HPDE6-E6E7 (cell line): ENCODE measurements at regions not wholly inside any gene's neighbourhood (a gene's known extent, or its start where the extent isn't known, plus 50 kb on each side); places are given as distances from the start of the nearest gene placed in this dataset.
"Not testable (repeated sequence)": the region's sequence is repeated elsewhere in the genome, so short reads cannot be mapped to it uniquely, and the experiment has no call there.

Experiments used
- DNase-seq: peaks from one replicate; pipeline ENCODE4 v3.0.0; 2011; ENCODE audit warnings: missing footprints; ENCODE audit errors: extremely low spot score

DNA sequence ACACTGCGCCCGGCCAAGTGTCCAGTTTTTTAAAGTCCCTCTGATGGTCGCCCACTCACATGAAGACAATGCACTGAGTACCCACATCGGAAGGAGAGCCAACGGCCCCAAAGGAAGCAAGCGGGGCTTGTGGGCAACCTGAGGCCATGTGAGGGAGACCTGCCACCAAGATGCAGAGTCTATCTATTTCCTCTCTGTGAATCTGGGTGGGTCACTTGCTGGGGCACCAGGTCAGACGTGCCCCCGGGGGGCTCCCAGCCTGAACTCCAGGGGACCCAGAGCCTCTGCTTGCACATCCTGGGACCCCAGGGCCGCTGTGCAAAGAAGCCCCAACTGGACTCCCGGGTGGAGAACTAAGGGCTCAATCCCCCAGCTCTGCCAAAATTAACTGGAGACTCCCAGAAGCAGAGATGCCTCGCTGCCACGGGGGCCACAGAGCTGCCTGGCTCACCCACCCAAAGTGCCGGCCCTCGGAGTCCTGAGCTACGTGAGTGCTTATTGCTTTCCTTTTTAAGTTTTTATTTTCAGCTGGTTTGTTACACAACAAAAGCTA, 106.4 kb downstream of the BRD1 start:
- no peak for DNase-seq

DNA sequence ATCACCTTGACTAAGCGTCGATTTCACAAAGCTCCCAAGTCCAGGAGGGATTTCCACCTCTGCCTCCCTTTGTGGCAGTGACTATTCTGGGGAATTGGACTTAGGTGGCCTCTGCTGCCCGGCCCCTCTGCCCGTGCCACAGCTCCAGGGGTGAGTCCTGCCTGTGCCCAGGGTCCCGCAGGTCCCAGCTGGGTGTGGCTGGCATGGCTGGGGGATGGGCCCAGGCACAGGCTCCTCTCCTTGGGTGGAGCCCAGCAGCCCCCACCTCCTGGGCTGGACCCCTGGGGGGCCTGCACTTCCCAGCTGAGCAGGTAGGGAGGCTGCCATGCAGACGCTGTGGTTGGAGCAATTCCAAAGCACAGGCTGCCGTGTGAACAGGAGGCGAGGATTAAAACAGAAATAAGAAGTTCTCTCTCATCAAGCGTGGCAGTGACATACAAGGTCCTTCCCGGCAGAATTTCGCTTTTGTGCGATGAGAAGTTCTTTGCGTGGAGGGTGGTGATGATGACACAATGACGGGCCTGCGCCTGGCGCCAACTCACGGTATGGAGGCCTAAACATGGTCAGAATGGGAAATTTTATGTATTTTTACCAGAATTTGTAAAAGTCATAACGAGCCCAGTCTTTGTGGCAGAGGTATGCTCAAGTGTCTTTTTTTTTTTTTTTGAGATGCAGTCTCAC, 107.3 kb downstream of the BRD1 start:
- no peak for DNase-seq

- no peak for DNase-seq
These were observed 108.6 kb downstream of the BRD1 start for GRCh38 chr22:49719046-49719445.

GRCh38 chr22:49718396-49718795, 109.3 kb downstream of the BRD1 start:
- no peak for DNase-seq

GRCh38 chr22:49717322-49717919, 110.3 kb downstream of the BRD1 start:
- no peak for DNase-seq

GRCh38 chr22:49716441-49716840, 111.2 kb downstream of the BRD1 start:
- DNase-seq: no peak

- DNase-seq: no peak
These were observed 112.2 kb downstream of the BRD1 start for GRCh38 chr22:49715450-49715849.

DNA sequence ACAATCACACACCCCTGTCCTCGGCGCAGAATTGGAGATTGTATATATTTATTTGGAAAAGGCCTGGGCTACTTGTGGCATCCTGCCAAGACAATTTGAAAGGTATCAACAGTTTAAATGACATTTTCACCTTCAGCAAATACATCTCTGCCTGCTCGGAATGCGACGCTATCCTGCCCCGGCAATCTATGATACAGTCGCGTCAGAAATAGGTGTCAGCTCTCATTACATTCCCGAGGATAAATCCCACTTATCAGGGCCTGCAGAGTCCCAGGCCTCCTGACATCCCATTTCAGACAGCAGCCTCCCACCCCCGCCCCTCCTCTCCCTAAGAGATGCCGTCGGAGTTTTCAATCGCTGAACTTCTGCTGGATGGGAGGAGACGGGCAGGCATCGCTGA, 114.7 kb downstream of the BRD1 start:
- no peak for DNase-seq

DNA sequence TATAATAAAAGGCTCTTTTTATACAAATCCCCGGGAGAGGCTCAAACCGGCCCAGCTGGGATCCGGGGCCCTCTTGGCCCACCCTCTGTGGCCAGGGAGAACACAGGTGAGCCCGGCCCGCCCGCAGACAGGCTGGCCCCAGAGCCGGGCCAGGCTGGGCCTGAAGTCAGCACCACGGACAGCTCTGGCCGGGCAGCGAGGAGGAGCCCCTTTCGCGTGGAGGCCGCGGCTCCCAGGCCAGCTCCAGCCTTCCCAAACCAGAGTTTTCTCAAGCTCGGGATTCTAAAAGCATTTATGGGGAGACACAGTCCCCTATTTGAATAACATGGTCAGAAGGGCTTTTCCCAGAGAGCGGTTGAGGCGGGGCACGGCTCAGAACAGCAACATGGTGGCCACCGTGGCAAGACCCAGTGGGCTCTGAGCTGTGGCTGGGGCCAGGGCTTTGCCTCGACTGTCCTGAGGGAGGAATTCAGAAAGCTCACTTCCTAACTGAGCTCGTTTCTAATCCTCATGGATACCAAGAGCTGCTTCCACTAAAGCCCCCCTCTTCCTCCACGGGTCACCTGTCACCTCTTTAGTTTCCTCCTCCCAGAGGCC, 115.4 kb downstream of the BRD1 start:
- DNase-seq: no peak

GRCh38 chr22:49710746-49711145, 116.9 kb downstream of the BRD1 start:
- DNase-seq: no peak

- DNase-seq: no peak
These were observed 118.2 kb downstream of the BRD1 start for GRCh38 chr22:49709464-49709863.

DNA sequence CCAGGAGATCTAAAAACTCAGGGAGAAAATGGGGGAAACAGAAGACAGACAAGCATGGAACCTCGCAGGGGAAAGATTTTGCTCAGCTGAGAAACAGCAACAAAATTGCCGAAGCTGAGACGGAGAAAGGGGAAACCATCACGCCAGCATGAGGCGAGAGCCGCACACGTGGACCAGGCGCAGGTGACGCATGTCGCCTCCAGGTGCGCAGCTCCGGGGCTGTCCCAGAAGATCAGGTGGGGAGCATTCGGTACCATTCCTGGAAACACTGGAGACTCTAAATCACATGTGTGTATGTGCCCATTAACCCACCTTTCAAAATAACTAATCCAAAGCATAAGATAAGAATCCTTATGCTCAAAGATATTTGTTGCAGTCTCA, 121.7 kb downstream of the BRD1 start:
- no peak for DNase-seq

- no peak for DNase-seq
These were observed 122.3 kb downstream of the BRD1 start for GRCh38 chr22:49705216-49705971.

- no peak for DNase-seq
These were observed 123.1 kb downstream of the BRD1 start for GRCh38 chr22:49704345-49705215.

- DNase-seq: no peak
These were observed 123.7 kb downstream of the BRD1 start for GRCh38 chr22:49703990-49704344.

GRCh38 chr22:49703505-49703904, 124.2 kb downstream of the BRD1 start:
- DNase-seq: no peak

DNA sequence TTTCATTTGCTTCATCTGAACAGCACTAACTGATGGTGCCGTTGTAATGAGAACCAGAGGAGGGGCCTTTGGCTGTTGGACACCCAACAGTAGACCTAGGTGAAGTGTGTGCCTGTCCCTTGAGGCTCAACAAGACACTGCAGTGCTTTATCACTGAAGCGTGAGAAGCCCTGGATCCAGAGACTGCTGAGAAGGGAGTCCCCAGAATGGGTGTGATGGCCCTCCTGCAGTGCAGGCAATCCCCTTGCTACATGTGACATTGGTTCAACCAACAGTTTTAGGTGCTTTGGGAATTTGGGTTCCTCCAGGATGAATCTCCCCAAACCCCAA, 125.6 kb downstream of the BRD1 start:
- no peak for DNase-seq

- DNase-seq: no peak
These were observed 126.1 kb downstream of the BRD1 start for GRCh38 chr22:49701380-49702067.

DNA sequence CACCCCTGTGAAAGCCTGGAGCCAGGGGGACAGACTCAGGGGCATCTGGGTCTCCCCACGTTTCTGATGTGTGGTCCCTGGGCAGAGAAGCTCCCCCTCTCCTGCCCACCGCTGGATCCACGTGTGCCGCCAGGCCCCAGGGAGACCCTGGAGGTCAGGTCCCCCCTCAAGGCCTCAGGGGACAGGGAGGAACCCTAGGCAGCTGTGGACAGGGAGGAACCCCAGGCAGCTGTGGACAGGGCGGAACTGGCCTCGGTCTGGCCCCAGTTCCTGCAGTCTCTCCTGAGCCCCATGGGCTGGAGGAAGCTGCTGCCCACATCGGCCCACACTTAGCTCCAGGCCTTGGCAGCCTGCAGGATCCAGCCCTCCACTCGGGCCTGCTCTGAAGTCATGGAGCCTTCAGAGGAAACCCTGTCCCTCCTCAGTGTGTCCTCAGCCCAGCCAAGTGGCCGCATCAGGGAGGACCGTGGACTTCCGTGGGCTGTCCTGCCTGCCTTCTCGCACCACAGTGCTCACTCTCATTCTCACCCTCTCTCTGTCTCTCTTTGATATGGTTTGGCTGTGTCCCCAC, 127.7 kb downstream of the BRD1 start:
- DNase-seq: no peak

- DNase-seq: no peak
These were observed 128.2 kb downstream of the BRD1 start for GRCh38 chr22:49699476-49699875.

DNA sequence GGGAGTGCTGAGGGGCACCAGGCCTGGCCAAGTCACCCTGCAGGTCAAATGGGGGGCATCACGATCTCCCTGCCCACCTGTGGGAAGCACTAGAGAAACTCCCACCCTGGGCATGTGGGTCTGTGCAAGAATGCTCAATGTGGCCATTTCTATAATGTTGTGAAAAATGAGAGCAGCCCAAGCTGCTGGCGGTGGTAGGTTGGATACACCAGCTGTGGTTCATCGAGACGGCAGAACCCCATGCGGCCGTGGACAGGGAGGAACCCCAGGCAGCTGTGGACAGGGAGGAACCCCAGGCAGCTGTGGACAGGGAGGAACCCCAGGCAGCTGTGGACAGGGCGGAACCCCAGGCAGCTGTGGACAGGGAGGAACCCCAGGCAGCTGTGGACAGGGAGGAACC, 129.1 kb downstream of the BRD1 start:
- DNase-seq: not testable (repeated sequence)
